ENCODE measurements at regions not wholly inside any gene's neighbourhood (a gene's known extent, or its start where the extent isn't known, plus 50 kb on each side); places are given as distances from the start of the nearest gene placed in this dataset.
"Not testable (repeated sequence)": the region's sequence is repeated elsewhere in the genome, so short reads cannot be mapped to it uniquely, and the experiment has no call there.

- not testable (repeated sequence) for TF ChIP-seq POLR2A (IDR thresholded peaks at IDR 0.05)
- TF ChIP-seq, protein P1, sequence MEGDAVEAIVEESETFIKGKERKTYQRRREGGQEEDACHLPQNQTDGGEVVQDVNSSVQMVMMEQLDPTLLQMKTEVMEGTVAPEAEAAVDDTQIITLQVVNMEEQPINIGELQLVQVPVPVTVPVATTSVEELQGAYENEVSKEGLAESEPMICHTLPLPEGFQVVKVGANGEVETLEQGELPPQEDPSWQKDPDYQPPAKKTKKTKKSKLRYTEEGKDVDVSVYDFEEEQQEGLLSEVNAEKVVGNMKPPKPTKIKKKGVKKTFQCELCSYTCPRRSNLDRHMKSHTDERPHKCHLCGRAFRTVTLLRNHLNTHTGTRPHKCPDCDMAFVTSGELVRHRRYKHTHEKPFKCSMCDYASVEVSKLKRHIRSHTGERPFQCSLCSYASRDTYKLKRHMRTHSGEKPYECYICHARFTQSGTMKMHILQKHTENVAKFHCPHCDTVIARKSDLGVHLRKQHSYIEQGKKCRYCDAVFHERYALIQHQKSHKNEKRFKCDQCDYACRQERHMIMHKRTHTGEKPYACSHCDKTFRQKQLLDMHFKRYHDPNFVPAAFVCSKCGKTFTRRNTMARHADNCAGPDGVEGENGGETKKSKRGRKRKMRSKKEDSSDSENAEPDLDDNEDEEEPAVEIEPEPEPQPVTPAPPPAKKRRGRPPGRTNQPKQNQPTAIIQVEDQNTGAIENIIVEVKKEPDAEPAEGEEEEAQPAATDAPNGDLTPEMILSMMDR (IDR thresholded peaks at IDR 0.05) = not testable (repeated sequence)
These were observed 109.7 kb upstream of the CRYM start for GRCh38 chr16:21387757-21388156.
